Mesothelial cell of epicardium (in vitro differentiated cells): ENCODE measurements at regions not wholly inside any gene's neighbourhood (a gene's known extent, or its start where the extent isn't known, plus 50 kb on each side); places are given as distances from the start of the nearest gene placed in this dataset.

Experiments used
- DNase-seq, 2 experiments: peaks; one replicate each; pipeline ENCODE4 v3.0.0; 2021; ENCODE audit warnings: low spot score in 2 of 2; ENCODE audit not compliant: unreplicated experiment in 2 of 2
- H3K27ac Mint-ChIP-seq: 2 replicates; pipeline ENCODE4 v1.8.0; 2021; ENCODE audit warnings: mixed read lengths
- H3K27me3 Mint-ChIP-seq: 2 replicates; pipeline ENCODE4 v1.8.0; 2021; ENCODE audit warnings: low read depth, mixed read lengths
- H3K36me3 Mint-ChIP-seq: 2 replicates; pipeline ENCODE4 v1.8.0; 2021; ENCODE audit warnings: mixed read lengths
- H3K4me1 Mint-ChIP-seq: 2 replicates; pipeline ENCODE4 v1.8.0; 2021; ENCODE audit warnings: mixed read lengths
- H3K4me3 Mint-ChIP-seq: 2 replicates; pipeline ENCODE4 v1.8.0; 2021; ENCODE audit warnings: mild to moderate bottlenecking, moderate library complexity, mixed read lengths
- H3K9me3 Mint-ChIP-seq: 2 replicates; pipeline ENCODE4 v1.8.0; 2021; ENCODE audit warnings: mixed read lengths
- CTCF ChIP-seq: fragments of 200-600 bp; sonication (generic); IDR thresholded peaks from one replicate; pipeline ENCODE4 v1.5.0; 2021; ENCODE audit warnings: antibody characterized with exemption; ENCODE audit not compliant: unreplicated experiment

- Mint-ChIP-seq H3K4me3 (no peak overlapping the region), H3K36me3 (no peaks in the 10 kb centered on the region), H3K9me3 (peaks cover 7% of the 10 kb centered on the region), H3K4me1 (no peaks in the 10 kb centered on the region), H3K27me3 (peaks cover 46% of the 10 kb centered on the region), H3K27ac (no peak overlapping the region)
- peak in 1 of 2 experiments; percentile 16 for DNase-seq
- TF ChIP-seq CTCF, result no peak
Observed at GRCh38 chr22:49323751-49324415, 503.8 kb downstream of the BRD1 start.

GRCh38 chr22:49322861-49323622 lies 504.6 kb downstream of the BRD1 start:
- Mint-ChIP-seq H3K27ac (no peak overlapping the region), H3K9me3 (peaks cover 7% of the 10 kb centered on the region)

GRCh38 chr22:49322231-49322630 lies 505.4 kb downstream of the BRD1 start:
- Mint-ChIP-seq H3K27me3 (peaks cover 52% of the 10 kb centered on the region), H3K27ac (no peak overlapping the region), H3K4me1 (no peaks in the 10 kb centered on the region), H3K36me3 (no peaks in the 10 kb centered on the region), H3K4me3 (no peak overlapping the region), H3K9me3 (peaks cover 7% of the 10 kb centered on the region)
- DNase-seq, result peak in 1 of 2 experiments; percentile 31
- TF ChIP-seq CTCF, result no peak

More at GRCh38 chr22:49322861-49323622, 504.6 kb downstream of the BRD1 start:
- H3K36me3 Mint-ChIP-seq, result no peaks in the 10 kb centered on the region
- TF ChIP-seq CTCF, result no peak
- peaks cover 48% of the 10 kb centered on the region for H3K27me3 Mint-ChIP-seq
- no peaks in the 10 kb centered on the region for H3K4me1 Mint-ChIP-seq
- peak in 1 of 2 experiments; percentile 30 for DNase-seq
- no peak overlapping the region for H3K4me3 Mint-ChIP-seq

- TF ChIP-seq CTCF, result no peak
- no peak overlapping the region for H3K27ac Mint-ChIP-seq
- H3K27me3 Mint-ChIP-seq, result peaks cover 54% of the 10 kb centered on the region
- peak in 1 of 2 experiments; percentile 29 for DNase-seq
- peaks cover under 1% of the 10 kb centered on the region for H3K9me3 Mint-ChIP-seq
- H3K36me3 Mint-ChIP-seq, result no peaks in the 10 kb centered on the region
- H3K4me3 Mint-ChIP-seq, result no peak overlapping the region
- H3K4me1 Mint-ChIP-seq, result no peaks in the 10 kb centered on the region
Observed at GRCh38 chr22:49321477-49322055, 506.1 kb downstream of the BRD1 start.

GRCh38 chr22:49320714-49321476 lies 506.8 kb downstream of the BRD1 start:
- peaks cover 56% of the 10 kb centered on the region for H3K27me3 Mint-ChIP-seq
- peak in 1 of 2 experiments; percentile 25 for DNase-seq
- TF ChIP-seq CTCF, result no peak

More at GRCh38 chr22:49320714-49321476, 506.8 kb downstream of the BRD1 start:
- Mint-ChIP-seq H3K27ac (no peak overlapping the region), H3K4me1 (no peaks in the 10 kb centered on the region), H3K4me3 (no peak overlapping the region), H3K9me3 (no peaks in the 10 kb centered on the region), H3K36me3 (no peaks in the 10 kb centered on the region)
